B cell (primary cell): ENCODE measurements at regions not wholly inside any gene's neighbourhood (a gene's known extent, or its start where the extent isn't known, plus 50 kb on each side); places are given as distances from the start of the nearest gene placed in this dataset.

Experiments used
- ATAC-seq: fragments of 200-7000 bp; cut with Tn5 transposase; one replicate; pipeline ENCODE4 v1.10.0; 2021; ENCODE audit warnings: low read depth, mild to moderate bottlenecking, moderate number of reproducible peaks, moderate library complexity
- CTCF ChIA-PET: fragments of 350-600 bp; sonication (Branson Sonifier 250); formaldehyde crosslinking; loops from one replicate; lab custom pipeline; 2021; ENCODE audit warnings: antibody characterized with exemption, inconsistent platforms; lab: Charles Lee
- POLR2A ChIA-PET: fragments of 350-600 bp; sonication (Branson Sonifier 250); formaldehyde crosslinking; loops from one replicate; lab custom pipeline; 2021; ENCODE audit warnings: antibody characterized with exemption; lab: Charles Lee
- DNase-seq: peaks from one replicate; pipeline ENCODE4 v3.0.0; 2013
- H2AFZ ChIP-seq: 2 replicates; pipeline ENCODE4 v1.6.1; 2012; ENCODE audit warnings: mild to moderate bottlenecking, low read depth, low read length; ENCODE audit not compliant: insufficient read depth, poor library complexity, severe bottlenecking
- H3K27ac ChIP-seq, 2 donors: 1 replicate in 1 of 2; 2 replicates in 1 of 2; pipeline ENCODE4 v1.5.1; 2012 to 2013; ENCODE audit warnings: low read length in 2 of 2, mild to moderate bottlenecking in 2 of 2, moderate library complexity in 1 of 2
- H3K27me3 ChIP-seq, 4 experiments: fragments of 200-600 bp in 1 of 4; sonication (generic) in 1 of 4; replicated peaks in 1 of 4; 1 replicate in 2 of 4; 2 replicates in 2 of 4; pipeline versions ENCODE4 v1.6.1 to v1.7.0; 2013 to 2016; ENCODE audit warnings: low read length in 3 of 4, mild to moderate bottlenecking in 2 of 4, mixed read lengths in 1 of 4, moderate library complexity in 1 of 4; ENCODE audit not compliant: insufficient read depth in 4 of 4, control insufficient read depth in 3 of 4; ENCODE audit errors: control extremely low read depth in 1 of 4
- H3K36me3 ChIP-seq, 2 experiments: replicated peaks in 1 of 2; 1 replicate in 1 of 2; 2 replicates in 1 of 2; pipeline versions ENCODE4 v1.6.1 to v1.7.1; 2013; ENCODE audit warnings: low read length in 1 of 2; ENCODE audit not compliant: insufficient read depth in 2 of 2, control insufficient read depth in 1 of 2; ENCODE audit errors: control extremely low read depth in 1 of 2, extremely low read depth in 1 of 2
- H3K4me1 ChIP-seq, 2 donors: fragments of 200-600 bp in 1 of 2; sonication (generic) in 1 of 2; 1 replicate in 1 of 2; 2 replicates in 1 of 2; pipeline versions ENCODE4 v1.5.1 to v1.6.1; 2013 to 2017; ENCODE audit warnings: low read length in 2 of 2; ENCODE audit not compliant: control insufficient read depth in 2 of 2, insufficient read depth in 2 of 2
- H3K4me2 ChIP-seq: replicated peaks from 2 replicates; pipeline ENCODE3; 2012; ENCODE audit warnings: mild to moderate bottlenecking, low read depth, low read length; ENCODE audit not compliant: poor library complexity, severe bottlenecking
- H3K4me3 ChIP-seq, 5 experiments: fragments of 200-600 bp in 1 of 5; sonication (generic) in 1 of 5; 1 replicate in 3 of 5; 2 replicates in 2 of 5; pipeline versions ENCODE4 v1.5.1 to v1.7.0; 2011 to 2016; ENCODE audit warnings: low read length in 4 of 5, mild to moderate bottlenecking in 4 of 5, low read depth in 2 of 5, control low read depth in 1 of 5, moderate library complexity in 1 of 5; ENCODE audit not compliant: insufficient read depth in 1 of 5; ENCODE audit errors: control extremely low read depth in 1 of 5, extremely low read depth in 1 of 5
- H3K79me2 ChIP-seq: fragments of 200-600 bp; sonication (generic); one replicate; pipeline ENCODE4 v1.6.0; 2016; ENCODE audit warnings: low read length; ENCODE audit not compliant: control insufficient read depth, insufficient read depth
- H3K9ac ChIP-seq: fragments of 200-600 bp; sonication (generic); 2 replicates; pipeline ENCODE4 v1.6.1; 2017; ENCODE audit warnings: mild to moderate bottlenecking, low read length, moderate library complexity
- H3K9me3 ChIP-seq, 3 donors: one replicate each; pipeline versions ENCODE4 v1.6.1 to v1.7.1; 2013; ENCODE audit warnings: low read length in 2 of 3; ENCODE audit not compliant: control insufficient read depth in 2 of 3, insufficient read depth in 1 of 3; ENCODE audit errors: control extremely low read depth in 1 of 3
- H4K20me1 ChIP-seq: 2 replicates; pipeline ENCODE4 v1.6.0; 2012; ENCODE audit warnings: mild to moderate bottlenecking, low read length; ENCODE audit not compliant: insufficient read depth, control insufficient read depth, poor library complexity, severe bottlenecking
- H3K27ac Mint-ChIP-seq: one replicate; pipeline ENCODE4 v1.8.0; 2021; ENCODE audit warnings: mixed read lengths
- H3K27me3 Mint-ChIP-seq: one replicate; pipeline ENCODE4 v1.8.0; 2021; ENCODE audit warnings: mixed read lengths
- H3K4me1 Mint-ChIP-seq: one replicate; pipeline ENCODE4 v1.8.0; 2021; ENCODE audit warnings: mixed read lengths
- H3K4me3 Mint-ChIP-seq: one replicate; pipeline ENCODE4 v1.8.0; 2021; ENCODE audit warnings: mixed read lengths
- H3K9me3 Mint-ChIP-seq: one replicate; pipeline ENCODE4 v1.8.0; 2022; ENCODE audit warnings: mixed read lengths; ENCODE audit not compliant: insufficient read depth
- EZH2 ChIP-seq: IDR thresholded peaks from 2 replicates; pipeline ENCODE4 v1.6.1; 2012; ENCODE audit warnings: borderline replicate concordance, low read depth, mild to moderate bottlenecking, moderate library complexity, low read length; ENCODE audit not compliant: insufficient read depth, poor library complexity, severe bottlenecking
- WGBS: methylation state at CpG from one replicate; pipeline ENCODE4 v1.1.5; 2013; ENCODE audit warnings: missing lambda C conversion rate; ENCODE audit not compliant: insufficient coverage; 5-methylcytosine and 5-hydroxymethylcytosine counted together
- intact Hi-C: fragments of 100-400 bp; cut with micrococcal nuclease; formaldehyde crosslinking; loops from one replicate; pipeline ENCODE4 v1.10.0; 2022
- TF ChIP-seq, protein P1 (sequence below): fragments of 200-600 bp; IDR thresholded peaks from one replicate; pipeline ENCODE4 v1.8.0; 2022; ENCODE audit warnings: antibody characterized with exemption, mild to moderate bottlenecking

DNA sequence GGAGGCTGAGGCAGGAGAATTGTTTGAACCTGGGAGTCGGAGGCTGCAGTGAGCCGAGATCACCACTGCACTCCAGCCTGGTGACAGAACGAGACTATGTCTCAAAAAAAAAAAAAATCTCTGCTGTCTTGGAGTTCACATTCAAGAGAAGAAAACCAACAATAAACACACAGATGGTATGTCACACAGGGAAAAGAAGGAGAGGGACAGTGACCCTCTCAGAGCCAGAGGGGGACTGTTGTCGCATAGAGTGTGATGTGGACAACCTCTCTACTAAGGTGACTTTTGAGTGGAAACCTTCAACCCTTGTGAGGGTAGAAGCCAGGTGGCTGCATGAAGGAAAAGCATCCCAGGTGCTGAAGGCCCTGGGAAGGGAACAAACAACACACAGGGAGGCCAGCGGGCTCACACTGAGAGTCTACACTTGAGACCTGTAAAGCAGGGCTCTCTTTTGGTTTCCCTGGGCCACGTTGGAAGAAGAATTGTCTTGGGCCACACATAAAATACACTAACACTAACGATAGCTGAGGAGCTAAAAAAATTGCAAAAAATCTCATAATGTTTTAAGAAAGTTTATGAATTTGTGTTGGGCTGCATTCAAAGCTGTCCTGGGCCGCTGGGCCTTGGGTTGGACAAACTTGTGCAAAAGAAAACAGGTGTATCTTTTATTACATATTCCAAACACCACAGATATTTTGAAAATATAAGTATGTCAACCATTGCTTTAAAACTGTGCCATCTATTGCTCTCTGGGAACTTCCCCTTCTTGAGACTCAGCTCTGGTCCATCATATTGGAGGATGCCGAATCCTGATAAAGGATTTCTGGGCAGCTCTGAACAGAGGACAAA lies 136.0 kb downstream of the DDX1 start:
- no peak overlapping the region for H3K27ac ChIP-seq
- H3K36me3 ChIP-seq = no peaks in the 10 kb centered on the region
- H3K4me1 Mint-ChIP-seq = peaks cover 12% of the 10 kb centered on the region
- H3K27me3 Mint-ChIP-seq = peaks cover 35% of the 10 kb centered on the region
- intact Hi-C loops = no loop called here
- WGBS = 81% methylated on average over 3 of the region's 9 CpGs
- TF ChIP-seq EZH2 = no peak
- TF ChIP-seq, protein P1, sequence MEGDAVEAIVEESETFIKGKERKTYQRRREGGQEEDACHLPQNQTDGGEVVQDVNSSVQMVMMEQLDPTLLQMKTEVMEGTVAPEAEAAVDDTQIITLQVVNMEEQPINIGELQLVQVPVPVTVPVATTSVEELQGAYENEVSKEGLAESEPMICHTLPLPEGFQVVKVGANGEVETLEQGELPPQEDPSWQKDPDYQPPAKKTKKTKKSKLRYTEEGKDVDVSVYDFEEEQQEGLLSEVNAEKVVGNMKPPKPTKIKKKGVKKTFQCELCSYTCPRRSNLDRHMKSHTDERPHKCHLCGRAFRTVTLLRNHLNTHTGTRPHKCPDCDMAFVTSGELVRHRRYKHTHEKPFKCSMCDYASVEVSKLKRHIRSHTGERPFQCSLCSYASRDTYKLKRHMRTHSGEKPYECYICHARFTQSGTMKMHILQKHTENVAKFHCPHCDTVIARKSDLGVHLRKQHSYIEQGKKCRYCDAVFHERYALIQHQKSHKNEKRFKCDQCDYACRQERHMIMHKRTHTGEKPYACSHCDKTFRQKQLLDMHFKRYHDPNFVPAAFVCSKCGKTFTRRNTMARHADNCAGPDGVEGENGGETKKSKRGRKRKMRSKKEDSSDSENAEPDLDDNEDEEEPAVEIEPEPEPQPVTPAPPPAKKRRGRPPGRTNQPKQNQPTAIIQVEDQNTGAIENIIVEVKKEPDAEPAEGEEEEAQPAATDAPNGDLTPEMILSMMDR = no peak
- peaks cover 0 to 18% (median 4%) of the 10 kb centered on the region in 4 experiments for H3K27me3 ChIP-seq
- H3K9me3 ChIP-seq = no peaks in the 10 kb centered on the region
- no peak overlapping the region for H3K9ac ChIP-seq
- H2AFZ ChIP-seq = no peak overlapping the region
- no peak overlapping the region for H3K4me3 Mint-ChIP-seq
- ChIA-PET POLR2A (no interaction called here), CTCF (no interaction called here)
- peaks cover 16 to 19% of the 10 kb centered on the region in 2 donors for H3K4me1 ChIP-seq
- no peaks in the 10 kb centered on the region for H3K79me2 ChIP-seq
- DNase-seq (no peak), ATAC-seq (no peak)
- H3K9me3 Mint-ChIP-seq = no peaks in the 10 kb centered on the region
- no peaks in the 10 kb centered on the region for H4K20me1 ChIP-seq
- H3K4me3 ChIP-seq = no peak overlapping the region
- no peak overlapping the region for H3K4me2 ChIP-seq
- H3K27ac Mint-ChIP-seq = no peak overlapping the region

DNA sequence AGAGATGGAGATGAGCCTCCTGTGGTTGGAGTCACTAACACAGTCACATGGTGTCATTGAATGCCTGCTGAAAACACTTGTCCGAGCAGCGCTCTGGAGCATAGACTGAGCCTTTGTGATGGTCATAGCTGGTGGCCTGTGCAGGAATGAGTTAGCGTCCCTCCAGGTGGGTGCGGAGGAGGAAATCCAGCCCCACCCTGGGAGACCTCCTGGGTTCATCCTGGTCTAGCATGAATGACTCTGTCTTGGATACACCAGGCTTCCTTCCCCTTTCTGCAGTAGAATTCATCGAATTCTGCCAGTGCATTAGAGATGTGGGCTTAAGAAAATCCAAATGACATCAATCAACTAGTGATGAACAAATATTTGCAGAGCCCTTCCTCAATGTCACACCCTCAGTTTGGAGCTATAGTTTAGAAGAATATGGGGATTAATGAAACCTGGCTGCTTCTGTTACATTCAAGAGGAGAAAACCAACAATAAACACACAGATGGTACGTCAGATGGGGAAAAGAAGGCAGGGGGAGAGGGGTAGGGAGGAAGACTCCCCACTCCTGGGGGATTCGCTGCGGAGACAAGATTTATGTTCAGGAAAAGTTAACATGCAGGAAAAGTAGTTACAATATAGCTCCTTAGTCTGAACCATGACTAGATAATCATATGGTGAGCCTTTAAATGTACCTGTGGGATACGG lies 136.7 kb downstream of the DDX1 start:
- TF ChIP-seq, protein P1 = no peak
- no peak for TF ChIP-seq EZH2
- Mint-ChIP-seq H3K9me3 (no peaks in the 10 kb centered on the region), H3K4me1 (peaks cover 14% of the 10 kb centered on the region), H3K4me3 (no peak overlapping the region), H3K27me3 (peaks cover 34% of the 10 kb centered on the region), H3K27ac (no peak overlapping the region)
- Histone ChIP-seq H4K20me1 (no peaks in the 10 kb centered on the region), H3K4me1 (peaks cover 16 to 20% of the 10 kb centered on the region in 2 donors), H2AFZ (no peak overlapping the region), H3K4me2 (no peak overlapping the region), H3K36me3 (no peaks in the 10 kb centered on the region), H3K9me3 (no peaks in the 10 kb centered on the region), H3K4me3 (no peak overlapping the region), H3K27me3 (peaks cover 0 to 18% (median 4%) of the 10 kb centered on the region in 4 experiments), H3K27ac (no peak overlapping the region), H3K9ac (no peak overlapping the region), H3K79me2 (no peaks in the 10 kb centered on the region)
- ATAC-seq (no peak), DNase-seq (no peak)
- ChIA-PET CTCF (no interaction called here), POLR2A (no interaction called here)
- intact Hi-C loops = no loop called here
- WGBS = 94% methylated on average over 5 of the region's 9 CpGs
